ENCODE measurements at regions not wholly inside any gene's neighbourhood (a gene's known extent, or its start where the extent isn't known, plus 50 kb on each side); places are given as distances from the start of the nearest gene placed in this dataset.

DNA sequence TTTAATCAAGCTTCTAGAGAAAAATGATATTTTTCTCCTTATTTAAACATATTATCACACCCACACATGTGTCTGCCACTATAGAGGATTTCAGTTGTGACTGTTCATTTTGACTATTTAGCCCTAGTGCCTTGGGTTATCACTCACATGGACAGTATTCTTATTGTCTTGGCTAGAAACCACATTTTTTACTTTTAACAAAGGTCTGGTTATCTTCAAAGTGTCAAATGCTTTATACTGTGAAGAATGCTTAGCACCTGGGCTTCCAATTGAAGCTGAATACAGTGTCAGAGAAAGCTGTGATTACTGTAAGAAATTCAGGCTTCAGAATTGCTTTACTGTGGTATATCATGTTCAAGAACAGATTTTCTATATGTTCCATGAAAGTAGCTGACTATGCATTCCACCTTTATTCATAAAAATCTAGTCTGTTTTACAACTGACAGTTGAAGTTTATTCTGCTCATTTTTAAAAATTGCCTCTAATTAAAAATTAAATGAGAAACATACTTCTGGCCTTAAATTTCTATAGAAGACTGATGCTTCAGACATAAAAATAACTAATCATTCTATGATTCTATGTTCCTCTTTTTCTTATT lies 278.6 kb downstream of the SEMA3D start:
- Histone ChIP-seq H3K9me3 (ENCODE audit: severe bottlenecking) (no peaks in the 10 kb centered on the region), H3K27me3 (ENCODE audit: insufficient read depth, poor library complexity, severe bottlenecking) (no peaks in the 10 kb centered on the region), H3K4me1 (ENCODE audit: insufficient read depth, poor library complexity, severe bottlenecking) (no peaks in the 10 kb centered on the region), H3K27ac (ENCODE audit: poor library complexity, severe bottlenecking) (no peak overlapping the region), H3K36me3 (ENCODE audit: low read depth) (no peaks in the 10 kb centered on the region), H3K4me3 (ENCODE audit: severe bottlenecking) (no peak overlapping the region)
- ATAC-seq (ENCODE audit: low read depth) (no peak), DNase-seq (ENCODE audit: low spot score) (no peak)
- TF ChIP-seq CTCF (IDR thresholded peaks at IDR 0.05; ENCODE audit: poor library complexity, severe bottlenecking), result no peak

- Histone ChIP-seq H3K36me3 (ENCODE audit: low read depth) (no peaks in the 10 kb centered on the region), H3K4me3 (ENCODE audit: severe bottlenecking) (no peak overlapping the region), H3K27me3 (ENCODE audit: insufficient read depth, poor library complexity, severe bottlenecking) (no peaks in the 10 kb centered on the region), H3K9me3 (ENCODE audit: severe bottlenecking) (no peaks in the 10 kb centered on the region), H3K27ac (ENCODE audit: poor library complexity, severe bottlenecking) (no peak overlapping the region), H3K4me1 (ENCODE audit: insufficient read depth, poor library complexity, severe bottlenecking) (no peaks in the 10 kb centered on the region)
- no peak for DNase-seq (ENCODE audit: low spot score)
- no peak for TF ChIP-seq CTCF (IDR thresholded peaks at IDR 0.05; ENCODE audit: poor library complexity, severe bottlenecking)
- no peak for ATAC-seq (ENCODE audit: low read depth)
Measured at GRCh38 chr7:84906889-84907288, 280.0 kb downstream of the SEMA3D start.

DNA sequence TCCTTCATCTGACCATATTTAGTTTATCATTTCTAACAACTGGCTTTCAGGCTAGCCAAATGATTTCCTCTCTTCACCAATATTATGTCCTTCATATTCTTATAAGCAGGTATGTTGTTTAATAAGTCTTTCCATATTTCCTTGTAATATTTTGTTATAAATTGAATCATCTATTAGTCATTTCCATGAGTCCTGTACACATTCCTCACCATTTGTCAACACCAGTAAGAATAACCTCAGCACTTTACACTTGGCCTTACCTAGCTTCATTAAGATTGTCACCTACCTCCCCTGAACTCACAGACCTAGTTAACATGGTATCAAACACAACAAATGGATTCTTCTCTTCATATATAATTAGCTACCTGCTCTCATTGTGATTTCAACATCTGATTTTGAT lies 282.3 kb downstream of the SEMA3D start:
- DNase-seq (ENCODE audit: low spot score) (no peak), ATAC-seq (ENCODE audit: low read depth) (peak; percentile 80)
- Histone ChIP-seq H3K27me3 (ENCODE audit: insufficient read depth, poor library complexity, severe bottlenecking) (no peaks in the 10 kb centered on the region), H3K27ac (ENCODE audit: poor library complexity, severe bottlenecking) (no peak overlapping the region), H3K9me3 (ENCODE audit: severe bottlenecking) (no peaks in the 10 kb centered on the region), H3K4me3 (ENCODE audit: severe bottlenecking) (no peak overlapping the region), H3K36me3 (ENCODE audit: low read depth) (no peaks in the 10 kb centered on the region), H3K4me1 (ENCODE audit: insufficient read depth, poor library complexity, severe bottlenecking) (no peaks in the 10 kb centered on the region)
- TF ChIP-seq CTCF (IDR thresholded peaks at IDR 0.05; ENCODE audit: poor library complexity, severe bottlenecking), result no peak

DNA sequence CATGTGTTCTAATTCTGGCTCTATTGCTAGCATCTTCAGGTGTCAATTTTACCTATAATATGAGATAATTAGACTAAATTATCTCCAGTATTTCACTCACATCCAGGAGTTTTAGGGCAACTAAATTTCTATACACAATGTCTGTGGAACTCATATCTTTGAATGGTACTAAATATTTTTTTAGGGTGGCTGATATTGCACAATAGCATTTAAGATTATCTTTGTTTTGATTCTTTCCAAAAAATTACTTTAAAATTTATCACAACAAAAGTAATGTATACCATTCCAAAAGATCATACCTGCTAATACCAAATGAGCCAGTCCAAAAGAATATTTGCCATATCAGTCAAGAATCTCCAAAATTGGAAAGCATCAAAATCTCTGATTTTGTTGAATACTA lies 285.5 kb downstream of the SEMA3D start:
- Histone ChIP-seq H3K4me1 (ENCODE audit: insufficient read depth, poor library complexity, severe bottlenecking) (no peaks in the 10 kb centered on the region), H3K27me3 (ENCODE audit: insufficient read depth, poor library complexity, severe bottlenecking) (no peaks in the 10 kb centered on the region), H3K9me3 (ENCODE audit: severe bottlenecking) (no peaks in the 10 kb centered on the region), H3K36me3 (ENCODE audit: low read depth) (no peaks in the 10 kb centered on the region), H3K4me3 (ENCODE audit: severe bottlenecking) (no peak overlapping the region), H3K27ac (ENCODE audit: poor library complexity, severe bottlenecking) (no peak overlapping the region)
- DNase-seq (ENCODE audit: low spot score) (no peak), ATAC-seq (ENCODE audit: low read depth) (no peak)
- no peak for TF ChIP-seq CTCF (IDR thresholded peaks at IDR 0.05; ENCODE audit: poor library complexity, severe bottlenecking)

DNA sequence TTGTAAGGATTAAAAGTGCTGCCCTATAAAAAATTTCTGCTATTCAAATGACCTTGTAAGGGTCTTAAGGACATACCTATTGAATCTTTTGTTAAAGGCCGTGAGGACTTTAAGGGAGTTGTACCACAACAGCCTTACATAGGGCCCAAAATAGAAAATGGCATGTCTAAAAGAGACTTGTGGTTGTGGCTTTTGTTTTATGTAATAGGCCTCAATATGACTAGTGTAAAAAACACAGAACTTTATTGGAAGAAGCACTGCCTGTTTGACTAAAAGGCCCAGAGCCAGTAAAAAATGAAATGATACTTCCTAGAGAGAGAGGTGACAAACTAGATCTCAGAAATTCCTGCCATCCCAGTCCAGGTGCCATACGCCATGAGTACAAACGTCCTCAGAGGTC lies 286.6 kb downstream of the SEMA3D start:
- Histone ChIP-seq H3K9me3 (ENCODE audit: severe bottlenecking) (no peaks in the 10 kb centered on the region), H3K4me1 (ENCODE audit: insufficient read depth, poor library complexity, severe bottlenecking) (no peaks in the 10 kb centered on the region), H3K27me3 (ENCODE audit: insufficient read depth, poor library complexity, severe bottlenecking) (no peaks in the 10 kb centered on the region), H3K27ac (ENCODE audit: poor library complexity, severe bottlenecking) (no peak overlapping the region), H3K36me3 (ENCODE audit: low read depth) (no peaks in the 10 kb centered on the region), H3K4me3 (ENCODE audit: severe bottlenecking) (no peak overlapping the region)
- ATAC-seq (ENCODE audit: low read depth) (no peak), DNase-seq (ENCODE audit: low spot score) (no peak)
- no peak for TF ChIP-seq CTCF (IDR thresholded peaks at IDR 0.05; ENCODE audit: poor library complexity, severe bottlenecking)

Measured in RWPE2 (cell line).